ENCODE measurements at regions not wholly inside any gene's neighbourhood (a gene's known extent, or its start where the extent isn't known, plus 50 kb on each side); places are given as distances from the start of the nearest gene placed in this dataset.

- DNase-seq (ENCODE audit: low read depth) = no peak
- H3K27me3 ChIP-seq (ENCODE audit: control insufficient read depth, insufficient read depth, low read length) = no peaks in the 10 kb centered on the region
- no peak overlapping the region for H3K4me3 ChIP-seq (ENCODE audit: low read depth, low read length)
- TF ChIP-seq CTCF (IDR thresholded peaks at IDR 0.05; ENCODE audit: insufficient read depth, low read length, poor library complexity, severe bottlenecking) = no peak
- H3K36me3 ChIP-seq (ENCODE audit: control insufficient read depth, insufficient read depth, low read length) = no peaks in the 10 kb centered on the region
Measured at GRCh38 chr2:122740594-122740948, 985.1 kb downstream of the TSN start.

GRCh38 chr2:122741403-122741802, 986.0 kb downstream of the TSN start:
- Histone ChIP-seq H3K4me3 (ENCODE audit: low read depth, low read length) (no peak overlapping the region), H3K27me3 (ENCODE audit: control insufficient read depth, insufficient read depth, low read length) (no peaks in the 10 kb centered on the region), H3K36me3 (ENCODE audit: control insufficient read depth, insufficient read depth, low read length) (no peaks in the 10 kb centered on the region)
- no peak for TF ChIP-seq CTCF (IDR thresholded peaks at IDR 0.05; ENCODE audit: insufficient read depth, low read length, poor library complexity, severe bottlenecking)
- no peak for DNase-seq (ENCODE audit: low read depth)

GRCh38 chr2:122743021-122743675, 987.7 kb downstream of the TSN start:
- Histone ChIP-seq H3K4me3 (ENCODE audit: low read depth, low read length) (no peak overlapping the region), H3K27me3 (ENCODE audit: control insufficient read depth, insufficient read depth, low read length) (no peaks in the 10 kb centered on the region), H3K36me3 (ENCODE audit: control insufficient read depth, insufficient read depth, low read length) (no peaks in the 10 kb centered on the region)
- TF ChIP-seq CTCF (IDR thresholded peaks at IDR 0.05; ENCODE audit: insufficient read depth, low read length, poor library complexity, severe bottlenecking) = no peak
- DNase-seq (ENCODE audit: low read depth) = no peak

- Histone ChIP-seq H3K27me3 (ENCODE audit: control insufficient read depth, insufficient read depth, low read length) (no peaks in the 10 kb centered on the region), H3K4me3 (ENCODE audit: low read depth, low read length) (no peak overlapping the region), H3K36me3 (ENCODE audit: control insufficient read depth, insufficient read depth, low read length) (no peaks in the 10 kb centered on the region)
- no peak for DNase-seq (ENCODE audit: low read depth)
- no peak for TF ChIP-seq CTCF (IDR thresholded peaks at IDR 0.05; ENCODE audit: insufficient read depth, low read length, poor library complexity, severe bottlenecking)
Measured at GRCh38 chr2:122745603-122746002, 990.2 kb downstream of the TSN start.

- H3K36me3 ChIP-seq (ENCODE audit: control insufficient read depth, insufficient read depth, low read length) = no peaks in the 10 kb centered on the region
- DNase-seq (ENCODE audit: low read depth) = no peak
- no peak overlapping the region for H3K4me3 ChIP-seq (ENCODE audit: low read depth, low read length)
- no peak for TF ChIP-seq CTCF (IDR thresholded peaks at IDR 0.05; ENCODE audit: insufficient read depth, low read length, poor library complexity, severe bottlenecking)
- no peaks in the 10 kb centered on the region for H3K27me3 ChIP-seq (ENCODE audit: control insufficient read depth, insufficient read depth, low read length)
Measured at GRCh38 chr2:122747670-122748069, 992.2 kb downstream of the TSN start.

GRCh38 chr2:122748552-122749011, 993.1 kb downstream of the TSN start:
- no peak overlapping the region for H3K4me3 ChIP-seq (ENCODE audit: low read depth, low read length)
- DNase-seq (ENCODE audit: low read depth) = peak; percentile 29
- H3K27me3 ChIP-seq (ENCODE audit: control insufficient read depth, insufficient read depth, low read length) = no peaks in the 10 kb centered on the region
- no peaks in the 10 kb centered on the region for H3K36me3 ChIP-seq (ENCODE audit: control insufficient read depth, insufficient read depth, low read length)
- TF ChIP-seq CTCF (IDR thresholded peaks at IDR 0.05; ENCODE audit: insufficient read depth, low read length, poor library complexity, severe bottlenecking) = peak; percentile 25
